DND-41 (cell line): ENCODE measurements at regions not wholly inside any gene's neighbourhood (a gene's known extent, or its start where the extent isn't known, plus 50 kb on each side); places are given as distances from the start of the nearest gene placed in this dataset.

Source experiments
- CTCF ChIP-seq: IDR thresholded peaks from 2 replicates; pipeline ENCODE4 v1.5.1; 2012; ENCODE audit warnings: borderline replicate concordance, low read length, moderate library complexity, mild to moderate bottlenecking; ENCODE audit not compliant: poor library complexity, severe bottlenecking; ENCODE audit errors: extremely low read depth
- EZH2 ChIP-seq: IDR thresholded peaks from 3 replicates; pipeline ENCODE4 v1.6.1; 2012; ENCODE audit warnings: borderline replicate concordance, low read depth, mild to moderate bottlenecking, moderate library complexity, low read length, inconsistent platforms; ENCODE audit not compliant: severe bottlenecking

DNA sequence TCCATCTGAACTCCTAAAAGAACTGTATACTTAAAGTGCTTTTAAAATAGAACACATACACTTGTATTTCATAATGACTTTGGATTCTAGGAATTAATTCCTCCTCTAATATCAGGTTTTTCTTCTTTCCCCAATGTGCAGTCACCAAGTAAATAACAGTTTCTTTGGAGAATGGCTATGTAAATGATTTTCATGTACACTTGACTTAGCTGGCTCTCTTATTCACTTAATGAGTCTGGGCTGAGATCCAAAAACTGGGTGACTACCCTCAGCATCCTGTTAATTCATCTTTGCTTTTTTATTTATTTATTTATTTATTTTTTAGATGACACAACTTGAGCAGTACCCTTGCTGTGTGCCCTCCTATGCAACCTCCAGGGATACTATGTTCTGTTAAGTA, 1003.7 kb downstream of the SLITRK1 start:
- TF ChIP-seq CTCF (no peak), EZH2 (no peak)
